Upper lobe of left lung (tissue), 4 donors: ENCODE measurements at regions not wholly inside any gene's neighbourhood (a gene's known extent, or its start where the extent isn't known, plus 50 kb on each side); places are given as distances from the start of the nearest gene placed in this dataset.

Experiments used
- CTCF ChIP-seq, 6 experiments: fragments of 450-650 bp in 4 of 6; fragments of 200-600 bp in 2 of 6; sonication (generic) in 2 of 6; IDR thresholded peaks; one replicate each; pipeline ENCODE4 v1.5.1; 2016 to 2019; ENCODE audit warnings: antibody characterized with exemption in 6 of 6
- EP300 ChIP-seq, 4 donors: sonication (generic); formaldehyde crosslinking; IDR thresholded peaks; one replicate each; pipeline ENCODE4 v1.5.1; 2017; ENCODE audit warnings: antibody characterized with exemption in 4 of 4, control low read depth in 2 of 4
- POLR2A ChIP-seq, 4 donors: fragments of 450-650 bp; IDR thresholded peaks; one replicate each; pipeline ENCODE4 v1.5.1; 2016 to 2017; ENCODE audit warnings: antibody characterized with exemption in 4 of 4, mild to moderate bottlenecking in 2 of 4
- POLR2AphosphoS5 ChIP-seq, 2 donors: sonication (generic); formaldehyde crosslinking; IDR thresholded peaks; one replicate each; pipeline ENCODE4 v1.5.1; 2017; ENCODE audit warnings: antibody characterized with exemption in 2 of 2

DNA sequence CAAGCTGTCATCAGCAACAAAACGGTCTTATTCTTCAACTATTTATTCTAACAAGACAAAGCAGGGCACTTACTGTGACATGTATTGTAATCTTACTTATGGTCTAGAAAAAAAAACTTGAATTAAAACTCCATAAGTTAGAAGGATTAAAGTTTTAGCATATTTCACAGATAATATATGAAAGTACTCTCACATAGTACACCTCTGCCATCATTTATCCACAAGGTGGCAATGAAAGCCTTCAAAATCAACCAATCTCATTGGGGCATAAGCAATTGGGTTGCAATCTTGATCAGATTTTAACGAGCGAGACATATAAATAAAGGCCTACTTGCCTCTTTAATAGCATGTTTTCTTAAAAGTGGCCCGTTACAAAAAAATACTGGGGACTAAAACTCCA, 1382.9 kb downstream of the FAM133A start:
- TF ChIP-seq POLR2AphosphoS5 (IDR thresholded peaks at IDR 0.05) (no peak), CTCF (IDR thresholded peaks at IDR 0.05) (no peak), POLR2A (IDR thresholded peaks at IDR 0.05) (no peak), EP300 (IDR thresholded peaks at IDR 0.05) (no peak)
